DOHH2 (cell line): ENCODE measurements at regions not wholly inside any gene's neighbourhood (a gene's known extent, or its start where the extent isn't known, plus 50 kb on each side); places are given as distances from the start of the nearest gene placed in this dataset.

Experiments
- CTCF ChIP-seq: fragments of 200-600 bp; sonication (generic); IDR thresholded peaks from one replicate; pipeline ENCODE4 v1.5.1; 2014; ENCODE audit warnings: antibody characterized with exemption, mild to moderate bottlenecking, low read depth, low read length; ENCODE audit not compliant: poor library complexity, severe bottlenecking
- EZH2phosphoT487 ChIP-seq: fragments of 200-600 bp; sonication (generic); IDR thresholded peaks from 2 replicates; pipeline ENCODE4 v1.6.1; 2017; ENCODE audit warnings: borderline replicate concordance, mild to moderate bottlenecking, antibody characterized with exemption, low read length, moderate library complexity, mixed read lengths

GRCh38 chr2:177010861-177011260 lies 201.7 kb upstream of the HNRNPA3 start:
- TF ChIP-seq CTCF (no peak), EZH2phosphoT487 (no peak)
